Spleen (tissue), 11 donors: ENCODE measurements at regions not wholly inside any gene's neighbourhood (a gene's known extent, or its start where the extent isn't known, plus 50 kb on each side); places are given as distances from the start of the nearest gene placed in this dataset.

Experiments used
- DNase-seq: peaks from one replicate; pipeline ENCODE4 v3.0.0-alpha.2; 2020
- H3K27ac ChIP-seq, 8 donors: fragments of 200-600 bp; sonication (generic) in 7 of 8; 1 replicate in 4 of 8; 2 replicates in 4 of 8; pipeline versions ENCODE4 v1.5.0 to v1.8.0; 2016 to 2021; ENCODE audit warnings: inconsistent platforms in 4 of 8, mild to moderate bottlenecking in 4 of 8, moderate library complexity in 1 of 8
- H3K27me3 ChIP-seq, 7 donors: fragments of 200-600 bp; sonication (generic) in 6 of 7; replicated peaks in 1 of 7; 1 replicate in 4 of 7; 2 replicates in 3 of 7; pipeline versions ENCODE4 v1.5.0 to v1.8.0; 2016 to 2021; ENCODE audit warnings: inconsistent platforms in 3 of 7, mild to moderate bottlenecking in 1 of 7
- H3K36me3 ChIP-seq, 6 donors: fragments of 200-600 bp; sonication (generic) in 5 of 6; 1 replicate in 4 of 6; 2 replicates in 2 of 6; pipeline versions ENCODE4 v1.5.0 to v1.8.0; 2016 to 2021; ENCODE audit warnings: inconsistent platforms in 2 of 6
- H3K4me1 ChIP-seq, 6 donors: fragments of 200-600 bp; sonication (generic) in 5 of 6; 1 replicate in 3 of 6; 2 replicates in 3 of 6; pipeline versions ENCODE4 v1.5.0 to v1.8.0; 2016 to 2021; ENCODE audit warnings: inconsistent platforms in 3 of 6
- H3K4me3 ChIP-seq, 8 donors: fragments of 200-600 bp; sonication (generic) in 7 of 8; 1 replicate in 4 of 8; 2 replicates in 4 of 8; pipeline versions ENCODE4 v1.5.0 to v1.8.0; 2016 to 2021; ENCODE audit warnings: inconsistent platforms in 4 of 8, mild to moderate bottlenecking in 4 of 8, moderate library complexity in 2 of 8
- H3K9me3 ChIP-seq, 8 donors: fragments of 200-600 bp; sonication (generic) in 7 of 8; 1 replicate in 4 of 8; 2 replicates in 4 of 8; pipeline versions ENCODE4 v1.5.0 to v1.8.0; 2016 to 2021; ENCODE audit warnings: inconsistent platforms in 4 of 8
- POLR2A ChIP-seq, 3 donors: fragments of 450-650 bp; IDR thresholded peaks; one replicate each; pipeline ENCODE4 v1.5.1; 2017; ENCODE audit warnings: antibody characterized with exemption in 3 of 3, mild to moderate bottlenecking in 1 of 3
- POLR2AphosphoS5 ChIP-seq, 3 donors: sonication (generic); formaldehyde crosslinking; IDR thresholded peaks; one replicate each; pipeline ENCODE4 v1.5.1; 2017; ENCODE audit warnings: antibody characterized with exemption in 3 of 3
- WGBS, 5 donors: extraction: QIAGEN DNeasy Blood & Tissue Kit in 3 of 5; methylation state at CpG; one replicate each; pipeline versions ENCODE4 v1.1.5 to v1.1.7; 2013 to 2018; 5-methylcytosine and 5-hydroxymethylcytosine counted together
- intact Hi-C: fragments of 100-400 bp; cut with DNase I; formaldehyde crosslinking; loops from one replicate; pipeline ENCODE4 v1.15.0; 2023; ENCODE audit warnings: low total_unique reads
- TF ChIP-seq, protein P1 (sequence below), 11 experiments: fragments of 200-600 bp in 7 of 11; fragments of 450-650 bp in 4 of 11; sonication (generic) in 4 of 11; IDR thresholded peaks in 8 of 11; conservative IDR thresholded peaks in 3 of 11; 1 replicate in 7 of 11; 2 replicates in 4 of 11; pipeline versions ENCODE4 v1.4.0 to v1.8.0; 2016 to 2021; ENCODE audit warnings: antibody characterized with exemption in 11 of 11, inconsistent platforms in 4 of 11, mild to moderate bottlenecking in 1 of 11
- donor health status: healthy with polysubstance abuse.
- donor health status: DM: no; HTN: no; CAD: no; lungs with moderate emphysema.
- donor health status: DM: no; HTN: no; CAD: no.
- donor health status: Bipolar disorder and iron deficiency.
- donor health status: healthy.
- donor health status: DM: no; HTN: no; CAD: no.
- donor health status: DM: yes; HTN: yes; CAD: no.

- no peaks in the 10 kb centered on the region for H3K27me3 ChIP-seq
- 83 to 89% (median 86%) methylated on average over 1 of the region's 1 CpG for WGBS, 5 donors
- intact Hi-C loops, result no loop called here
- H3K4me3 ChIP-seq, result no peak overlapping the region
- H3K36me3 ChIP-seq, result no peaks in the 10 kb centered on the region
- no peak overlapping the region for H3K27ac ChIP-seq
- no peaks in the 10 kb centered on the region for H3K4me1 ChIP-seq
- TF ChIP-seq, protein P1, sequence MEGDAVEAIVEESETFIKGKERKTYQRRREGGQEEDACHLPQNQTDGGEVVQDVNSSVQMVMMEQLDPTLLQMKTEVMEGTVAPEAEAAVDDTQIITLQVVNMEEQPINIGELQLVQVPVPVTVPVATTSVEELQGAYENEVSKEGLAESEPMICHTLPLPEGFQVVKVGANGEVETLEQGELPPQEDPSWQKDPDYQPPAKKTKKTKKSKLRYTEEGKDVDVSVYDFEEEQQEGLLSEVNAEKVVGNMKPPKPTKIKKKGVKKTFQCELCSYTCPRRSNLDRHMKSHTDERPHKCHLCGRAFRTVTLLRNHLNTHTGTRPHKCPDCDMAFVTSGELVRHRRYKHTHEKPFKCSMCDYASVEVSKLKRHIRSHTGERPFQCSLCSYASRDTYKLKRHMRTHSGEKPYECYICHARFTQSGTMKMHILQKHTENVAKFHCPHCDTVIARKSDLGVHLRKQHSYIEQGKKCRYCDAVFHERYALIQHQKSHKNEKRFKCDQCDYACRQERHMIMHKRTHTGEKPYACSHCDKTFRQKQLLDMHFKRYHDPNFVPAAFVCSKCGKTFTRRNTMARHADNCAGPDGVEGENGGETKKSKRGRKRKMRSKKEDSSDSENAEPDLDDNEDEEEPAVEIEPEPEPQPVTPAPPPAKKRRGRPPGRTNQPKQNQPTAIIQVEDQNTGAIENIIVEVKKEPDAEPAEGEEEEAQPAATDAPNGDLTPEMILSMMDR (IDR thresholded peaks at IDR 0.05 in 8 of 11, conservative IDR thresholded peaks at IDR 0.05 in 3 of 11), result no peak
- TF ChIP-seq POLR2AphosphoS5 (IDR thresholded peaks at IDR 0.05), result no peak
- TF ChIP-seq POLR2A (IDR thresholded peaks at IDR 0.05), result no peak
- H3K9me3 ChIP-seq, result peaks cover 0 to 10% (median 5%) of the 10 kb centered on the region in 8 donors
- DNase-seq, result no peak
Measured at GRCh38 chr13:73603646-73604045, 530.6 kb downstream of the KLF12 start.

DNA sequence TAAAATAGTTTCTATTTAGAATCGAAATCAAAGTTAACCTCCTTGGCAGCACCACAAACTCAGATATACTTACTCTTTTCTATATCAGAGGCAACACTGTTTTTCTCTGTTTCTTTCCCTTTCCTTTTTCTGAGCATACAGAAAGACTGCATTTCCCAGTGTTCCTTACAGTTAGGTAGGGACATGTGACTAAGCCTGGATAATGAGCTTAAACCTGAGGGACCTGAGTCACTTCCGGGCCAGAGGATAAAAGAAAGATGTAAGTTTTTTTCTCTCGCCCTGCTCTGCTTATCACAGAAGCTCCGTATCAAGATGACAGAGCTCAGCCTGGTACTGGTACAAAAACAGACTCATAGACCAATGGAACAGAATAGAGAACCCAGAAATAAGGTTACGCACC, 531.9 kb downstream of the KLF12 start:
- Histone ChIP-seq H3K9me3 (peaks cover 0 to 10% (median 5%) of the 10 kb centered on the region in 8 donors), H3K27ac (no peak overlapping the region), H3K27me3 (no peaks in the 10 kb centered on the region), H3K4me1 (no peaks in the 10 kb centered on the region), H3K36me3 (no peaks in the 10 kb centered on the region), H3K4me3 (no peak overlapping the region)
- TF ChIP-seq POLR2A (IDR thresholded peaks at IDR 0.05) (no peak), POLR2AphosphoS5 (IDR thresholded peaks at IDR 0.05) (no peak)
- TF ChIP-seq, protein P1 (IDR thresholded peaks at IDR 0.05 in 8 of 11, conservative IDR thresholded peaks at IDR 0.05 in 3 of 11), result no peak
- DNase-seq, result no peak
- intact Hi-C loops, result no loop called here
- WGBS, 5 donors, result 80 to 91% (median 86%) methylated on average over 5 of the region's 5 CpGs

- H3K4me1 ChIP-seq, result no peaks in the 10 kb centered on the region
- no peaks in the 10 kb centered on the region for H3K27me3 ChIP-seq
- no peak overlapping the region for H3K27ac ChIP-seq
- H3K36me3 ChIP-seq, result no peaks in the 10 kb centered on the region
- no peak for DNase-seq
- WGBS, 5 donors, result 83 to 94% (median 94%) methylated on average over 1 of the region's 1 CpG
- no peak overlapping the region for H3K4me3 ChIP-seq
- peaks cover 0 to 10% (median 5%) of the 10 kb centered on the region in 8 donors for H3K9me3 ChIP-seq
- intact Hi-C loops, result no loop called here
- TF ChIP-seq, protein P1 (IDR thresholded peaks at IDR 0.05 in 8 of 11, conservative IDR thresholded peaks at IDR 0.05 in 3 of 11), result no peak
- TF ChIP-seq POLR2AphosphoS5 (IDR thresholded peaks at IDR 0.05) (no peak), POLR2A (IDR thresholded peaks at IDR 0.05) (no peak)
Measured at GRCh38 chr13:73601708-73602107, 532.5 kb downstream of the KLF12 start.

DNA sequence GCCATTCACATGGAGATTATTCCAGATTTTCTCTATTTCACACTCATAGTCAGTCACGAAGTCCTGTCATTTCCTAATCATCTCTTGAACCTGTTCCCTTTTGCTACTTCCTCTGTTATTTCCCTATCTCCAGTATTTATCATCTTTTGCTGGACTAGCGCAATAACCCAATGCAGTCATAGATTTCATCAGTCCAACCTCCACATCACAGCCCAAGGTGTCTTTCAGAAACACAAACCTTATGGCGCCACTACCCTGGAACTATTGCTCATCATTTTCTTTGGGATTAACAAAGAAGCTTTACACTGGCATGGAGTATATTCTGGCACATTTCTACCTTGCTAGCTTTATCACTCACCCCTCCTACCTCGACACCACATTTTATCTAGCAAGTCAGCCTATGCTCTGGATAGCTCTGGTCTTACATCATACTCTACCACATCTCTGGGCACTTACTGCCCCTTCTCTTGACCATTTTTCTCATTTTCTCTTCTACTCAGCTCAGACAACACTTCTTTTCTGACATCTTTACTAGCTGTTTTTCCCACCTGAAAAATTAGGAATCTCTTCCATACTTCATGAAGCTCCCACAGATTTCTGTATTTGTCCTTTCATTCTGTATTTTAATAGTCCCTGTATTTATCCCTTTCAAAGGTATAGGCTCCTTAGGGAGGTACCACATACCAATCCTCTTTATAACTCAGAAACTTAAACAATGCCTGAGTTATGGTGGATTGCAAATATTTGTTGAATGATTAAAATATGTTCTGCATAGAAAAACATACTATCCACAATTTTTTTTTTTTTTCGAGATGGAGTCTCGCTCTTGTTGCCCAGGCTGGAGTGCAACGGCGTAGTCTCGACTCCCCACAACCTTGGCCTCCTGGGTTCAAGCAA, 534.7 kb downstream of the KLF12 start:
- Histone ChIP-seq H3K36me3 (no peaks in the 10 kb centered on the region), H3K4me1 (no peaks in the 10 kb centered on the region), H3K27ac (no peak overlapping the region), H3K4me3 (no peak overlapping the region), H3K27me3 (no peaks in the 10 kb centered on the region), H3K9me3 (peaks cover 0 to 10% (median 5%) of the 10 kb centered on the region in 8 donors)
- DNase-seq, result no peak
- intact Hi-C loops, result no loop called here
- no peak for TF ChIP-seq POLR2A (IDR thresholded peaks at IDR 0.05)
- no peak for TF ChIP-seq POLR2AphosphoS5 (IDR thresholded peaks at IDR 0.05)
- TF ChIP-seq, protein P1 (IDR thresholded peaks at IDR 0.05 in 8 of 11, conservative IDR thresholded peaks at IDR 0.05 in 3 of 11), result no peak
- 81 to 88% (median 84%) methylated on average over 9 of the region's 9 CpGs for WGBS, 5 donors
